ENCODE measurements at regions not wholly inside any gene's neighbourhood (a gene's known extent, or its start where the extent isn't known, plus 50 kb on each side); places are given as distances from the start of the nearest gene placed in this dataset.

DNA sequence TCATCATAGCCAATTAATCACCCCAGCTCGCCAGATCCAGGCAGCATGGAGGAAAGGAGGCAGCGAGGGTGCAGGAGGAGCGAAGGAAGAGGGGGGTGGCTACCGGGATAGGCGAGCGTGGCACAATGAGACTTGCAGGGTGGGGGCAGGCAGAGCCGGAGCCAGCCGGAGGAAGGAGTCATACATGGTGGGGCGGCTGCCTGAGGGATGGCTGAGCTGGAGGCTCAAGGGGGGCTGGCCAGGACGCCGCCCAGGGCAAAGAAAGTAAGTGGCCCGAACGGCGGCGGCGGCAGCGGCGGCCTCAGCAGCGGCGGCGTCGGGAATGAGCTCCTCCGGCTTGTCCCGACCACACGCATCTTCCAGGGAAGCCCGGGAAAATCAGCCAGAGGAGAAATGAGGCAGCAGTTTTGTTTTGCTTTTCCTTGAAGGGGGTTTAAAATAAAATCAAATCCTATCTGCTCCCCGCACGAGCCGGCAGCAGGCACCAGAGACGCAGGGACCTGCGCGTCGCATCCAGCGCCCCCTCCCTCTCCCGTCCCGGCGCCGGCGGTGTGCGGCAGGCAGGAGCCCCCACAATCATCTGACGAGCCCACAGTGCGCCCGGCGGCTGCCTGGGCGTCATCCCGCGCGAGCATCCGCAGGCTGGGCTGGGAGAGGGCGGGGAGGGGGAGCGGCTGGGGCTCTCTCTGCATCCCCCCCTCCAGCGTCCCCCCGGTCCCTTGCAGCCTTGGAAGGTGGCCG lies 263.6 kb downstream of the CTTN start:
- no peak for DNase-seq

DNA sequence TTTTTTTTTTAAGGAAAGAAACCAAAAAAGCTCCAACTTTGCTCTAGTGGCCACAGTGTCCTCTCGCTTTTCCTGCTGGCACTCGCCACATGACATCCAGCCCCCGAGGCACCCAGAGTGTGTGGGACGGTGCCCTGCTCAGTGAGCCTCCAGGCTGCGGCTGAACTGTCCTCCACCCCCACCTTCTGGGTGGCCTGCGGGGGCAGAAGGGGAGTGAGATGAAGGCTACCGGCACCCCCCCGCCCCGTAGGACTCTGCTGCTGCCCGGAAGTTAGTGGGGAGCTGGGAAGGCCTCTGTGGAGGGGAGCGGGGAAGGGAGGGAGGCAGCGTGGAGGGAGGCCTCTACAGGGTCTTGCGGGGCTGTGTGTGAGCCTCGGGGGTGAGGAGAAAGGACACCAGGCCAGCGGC lies 264.4 kb downstream of the CTTN start:
- DNase-seq, result no peak

DNA sequence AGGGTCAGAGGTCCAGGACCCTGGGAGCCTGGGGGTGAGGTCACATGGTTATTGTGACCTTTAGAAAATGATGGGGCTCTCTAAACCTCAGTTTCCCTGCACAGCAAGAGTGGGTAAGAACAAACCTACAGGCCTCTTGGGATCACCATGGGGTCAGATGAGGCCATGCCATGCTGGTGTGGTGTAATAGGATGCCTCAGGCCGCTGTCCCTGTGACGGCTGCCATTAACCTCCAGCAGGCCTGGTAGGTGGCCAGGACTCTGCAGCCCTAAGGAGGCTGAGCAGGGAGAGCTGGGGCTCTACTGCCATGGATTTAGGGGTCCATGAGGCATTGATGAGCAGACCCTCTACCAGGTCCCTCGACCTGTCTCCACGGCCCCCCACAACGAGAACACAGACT lies 265.5 kb downstream of the CTTN start:
- DNase-seq, result no peak

- DNase-seq, result no peak
These were observed 268.0 kb downstream of the CTTN start for GRCh38 chr11:70666311-70666710.

- DNase-seq, result no peak
These were observed 269.4 kb downstream of the CTTN start for GRCh38 chr11:70667767-70668166.

GRCh38 chr11:70668204-70669202 lies 270.2 kb downstream of the CTTN start:
- DNase-seq, result no peak

GRCh38 chr11:70669281-70669680 lies 271.0 kb downstream of the CTTN start:
- no peak for DNase-seq

- no peak for DNase-seq
These were observed 271.7 kb downstream of the CTTN start for GRCh38 chr11:70669871-70670675.

- no peak for DNase-seq
These were observed 272.3 kb downstream of the CTTN start for GRCh38 chr11:70670676-70671034.

- DNase-seq, result no peak
These were observed 272.8 kb downstream of the CTTN start for GRCh38 chr11:70671083-70671482.

DNA sequence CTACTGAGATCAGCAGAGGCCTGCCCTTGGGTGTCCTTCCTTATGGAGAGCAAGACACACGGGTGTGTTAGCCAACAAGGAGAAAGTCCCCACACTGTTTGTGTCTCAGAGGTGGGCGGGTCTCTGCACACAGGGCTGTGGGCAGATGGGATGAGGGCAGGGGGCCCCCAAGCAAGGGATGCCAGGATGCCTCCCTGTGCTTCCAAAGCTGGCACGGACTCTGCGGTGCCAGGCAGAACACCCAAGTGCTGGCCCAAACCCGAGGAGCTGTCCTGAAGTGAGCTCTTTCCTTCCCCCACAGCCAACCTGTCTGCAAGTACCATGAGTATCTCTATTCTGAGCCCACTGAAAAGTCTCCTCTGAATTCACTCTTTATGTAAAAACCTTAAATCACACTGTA lies 273.3 kb downstream of the CTTN start:
- no peak for DNase-seq

DNA sequence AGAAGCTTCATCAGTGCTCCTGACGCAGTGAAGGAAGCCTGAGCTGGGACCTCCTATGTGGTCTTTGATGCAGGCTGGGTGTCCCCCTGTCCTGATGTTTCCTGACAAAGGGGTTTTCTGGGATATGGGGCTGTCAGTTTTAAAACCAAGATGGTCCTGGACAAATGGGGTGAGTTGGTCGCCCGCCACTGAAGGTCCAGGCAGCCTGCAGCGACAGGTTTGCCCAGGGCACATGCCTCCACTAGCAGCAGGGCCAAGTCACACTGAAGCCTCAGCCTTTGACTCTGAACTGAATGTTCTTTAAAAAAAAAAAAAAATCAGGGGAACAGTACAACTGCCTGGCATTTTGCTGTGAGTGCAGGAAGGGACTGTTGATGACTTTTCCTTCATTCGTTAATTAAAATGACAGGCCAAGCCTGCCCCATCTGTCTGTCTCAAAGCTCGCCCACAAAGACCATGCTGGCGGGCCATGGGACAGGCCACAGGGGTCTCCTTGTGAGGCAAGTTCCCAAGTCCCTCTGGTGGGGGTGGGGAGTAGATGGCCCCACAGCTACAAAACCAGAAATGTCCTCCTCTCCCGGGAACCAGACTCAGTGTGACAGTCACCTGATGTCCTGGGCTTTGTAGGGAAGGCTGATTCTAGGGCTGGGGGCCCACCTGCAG lies 274.8 kb downstream of the CTTN start:
- DNase-seq, result no peak

DNA sequence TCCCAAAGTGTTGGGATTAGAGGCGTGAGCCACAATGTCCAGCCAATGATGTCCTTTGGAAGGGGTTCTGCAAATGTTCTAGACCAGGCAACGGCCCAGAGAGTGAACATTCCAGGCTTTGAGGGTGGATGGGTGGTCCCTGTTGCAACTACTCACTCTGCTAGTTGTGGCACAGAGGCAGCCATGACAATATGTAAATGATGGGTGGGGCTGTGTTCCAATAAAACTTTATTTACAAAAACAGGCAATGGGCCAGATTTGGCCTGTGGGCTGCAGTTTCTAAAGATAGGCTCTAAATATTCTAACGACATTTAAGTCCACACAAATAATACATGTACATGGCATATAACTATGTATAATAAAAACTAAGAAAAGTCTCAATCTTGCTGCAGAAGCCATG lies 276.3 kb downstream of the CTTN start:
- DNase-seq, result no peak

GRCh38 chr11:70675697-70676374 lies 277.5 kb downstream of the CTTN start:
- peak; percentile 54 for DNase-seq

GRCh38 chr11:70677232-70677916 lies 279.0 kb downstream of the CTTN start:
- no peak for DNase-seq

DNA sequence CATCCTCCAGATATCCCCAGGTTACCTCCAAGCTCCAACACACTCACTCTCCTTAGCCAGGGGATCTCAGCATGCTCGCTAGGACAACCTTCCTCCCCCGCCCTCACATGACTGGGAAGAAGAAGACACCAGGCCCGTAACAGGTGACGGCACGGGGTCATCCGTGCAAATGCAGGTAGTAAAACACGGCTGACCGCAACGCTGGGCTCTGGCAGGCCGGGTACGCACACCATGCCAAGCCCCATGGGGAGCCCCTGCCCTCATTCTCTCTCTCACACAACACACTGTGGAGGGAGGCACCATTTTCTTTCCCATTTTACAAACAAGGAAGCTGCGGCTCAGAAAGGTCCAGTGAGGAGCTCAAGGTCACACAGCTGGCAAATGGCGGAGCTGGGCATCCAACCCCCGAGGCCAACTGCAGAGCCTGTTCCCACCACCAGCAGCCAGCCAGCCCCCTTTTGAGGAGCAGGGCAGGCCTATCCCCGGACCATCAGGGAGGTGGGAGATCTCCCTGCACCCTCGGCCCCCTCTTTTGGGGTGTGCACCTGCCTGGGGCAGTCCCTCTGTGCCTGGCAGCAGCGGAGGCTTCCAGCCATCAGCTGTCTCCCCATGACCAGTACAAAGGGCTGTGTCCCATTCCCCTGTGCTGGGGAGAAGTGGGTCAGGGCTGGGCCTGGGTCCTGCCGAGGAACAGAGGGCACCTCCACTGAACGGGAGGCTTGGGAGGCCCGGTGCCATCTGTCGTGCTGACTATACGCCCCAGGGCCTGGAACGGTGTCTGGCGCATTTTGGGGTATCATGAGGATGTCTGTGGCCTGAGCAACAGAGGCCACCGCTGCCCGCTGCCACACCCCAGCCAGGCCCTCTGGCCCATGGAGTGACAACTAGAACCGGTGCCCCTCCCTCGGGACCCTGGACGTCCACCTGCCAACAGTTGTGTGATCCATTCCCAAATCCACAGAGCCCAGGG lies 280.9 kb downstream of the CTTN start:
- DNase-seq, result no peak

GRCh38 chr11:70680781-70681281 lies 282.5 kb downstream of the CTTN start:
- DNase-seq, result no peak

DNA sequence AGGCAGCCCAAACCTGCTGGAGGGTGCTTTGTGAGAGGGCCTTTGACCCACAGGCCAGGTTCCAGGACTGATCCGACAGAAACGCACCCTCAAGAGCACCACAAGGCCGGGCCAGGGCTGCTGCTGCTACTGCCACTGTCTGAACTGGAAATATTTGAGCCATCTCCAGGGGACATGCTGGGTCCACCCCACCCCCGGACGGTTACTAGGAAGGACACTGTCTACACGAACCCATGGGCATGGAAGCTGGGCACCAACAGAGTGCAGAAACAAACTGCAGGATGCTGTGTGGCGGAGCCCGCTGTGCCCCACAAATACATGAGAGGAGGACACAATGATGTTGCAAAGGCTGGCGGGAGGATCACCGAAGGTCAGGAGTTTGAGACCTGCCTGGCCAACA lies 283.7 kb downstream of the CTTN start:
- no peak for DNase-seq

DNA sequence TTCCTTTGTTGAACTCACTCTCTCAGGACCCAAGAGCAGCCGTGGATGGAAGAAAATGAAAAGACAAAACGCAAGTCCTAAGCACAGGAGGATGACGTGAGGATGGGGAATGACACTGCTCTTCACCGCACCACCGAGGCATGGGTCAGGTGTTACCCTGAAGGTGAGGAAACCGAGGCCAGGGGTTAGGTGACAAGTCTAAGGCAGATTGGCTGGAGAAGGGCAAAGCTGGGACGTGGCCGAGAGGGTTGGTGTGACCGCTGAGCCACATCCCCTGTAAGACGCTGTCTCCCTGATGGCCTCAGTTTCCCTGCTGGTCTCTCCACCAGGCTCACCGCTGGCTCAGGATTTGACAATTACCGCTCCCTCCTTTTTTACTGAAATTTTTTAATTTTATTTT lies 284.4 kb downstream of the CTTN start:
- DNase-seq, result no peak

GRCh38 chr11:70687716-70688115 lies 289.4 kb downstream of the CTTN start:
- no peak for DNase-seq
